Activated T-helper 1 cell treated with anti-CD3 and anti-CD28 coated beads, Interleukin-12 subunit alpha, Interleukin-12 subunit beta, Interleukin-2, Interleukin-4 antibody, amounts not matched to agents 30 ng/mL and 10 ng/mL and 1 ng/mL, durations not matched to agents 14 hours and 24 hours and 36 hours (primary cell): ENCODE measurements at regions not wholly inside any gene's neighbourhood (a gene's known extent, or its start where the extent isn't known, plus 50 kb on each side); places are given as distances from the start of the nearest gene placed in this dataset.
"Not testable (repeated sequence)": the region's sequence is repeated elsewhere in the genome, so short reads cannot be mapped to it uniquely, and the experiment has no call there.

ENCODE experiments used
- DNase-seq: peaks from one replicate; pipeline ENCODE4 v3.0.0; 2021; ENCODE audit warnings: low spot score
- H3K27ac Mint-ChIP-seq: one replicate; pipeline ENCODE4 v1.8.0; 2021; ENCODE audit warnings: mild to moderate bottlenecking, mixed read lengths
- H3K27me3 Mint-ChIP-seq: one replicate; pipeline ENCODE4 v1.8.0; 2022; ENCODE audit warnings: mild to moderate bottlenecking, moderate library complexity, mixed read lengths; ENCODE audit not compliant: insufficient read depth
- H3K36me3 Mint-ChIP-seq: one replicate; pipeline ENCODE4 v1.8.0; 2021; ENCODE audit warnings: low read depth, mixed read lengths
- H3K4me1 Mint-ChIP-seq: one replicate; pipeline ENCODE4 v1.8.0; 2021; ENCODE audit warnings: low read depth, mixed read lengths
- H3K4me3 Mint-ChIP-seq: one replicate; pipeline ENCODE4 v1.8.0; 2021; ENCODE audit warnings: mild to moderate bottlenecking, moderate library complexity, mixed read lengths
- H3K9me3 Mint-ChIP-seq: one replicate; pipeline ENCODE4 v1.8.0; 2021; ENCODE audit warnings: mixed read lengths
- intact Hi-C: fragments of 100-400 bp; cut with micrococcal nuclease; formaldehyde crosslinking; loops from one replicate; pipeline ENCODE4 v1.15.1; 2024

DNA sequence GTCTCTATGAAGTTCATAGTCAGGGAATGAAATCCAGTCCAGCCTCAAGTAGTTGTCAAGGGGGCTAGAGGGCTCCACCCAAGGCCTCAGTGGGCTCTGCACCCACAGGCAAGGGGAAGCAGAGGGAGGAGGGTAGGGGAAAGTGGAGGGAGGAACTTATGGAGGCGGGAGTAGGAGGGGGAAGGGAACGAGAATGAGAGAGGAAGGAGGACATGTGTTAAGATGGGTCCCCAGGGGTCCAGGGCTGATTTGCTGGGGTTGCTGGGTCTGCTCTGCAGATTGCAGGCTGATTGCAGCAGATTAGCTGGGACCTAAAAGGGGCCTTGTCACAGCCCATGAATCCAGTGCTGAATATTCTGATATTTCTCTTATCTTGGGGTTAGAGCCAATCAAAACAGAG lies 166.9 kb upstream of the IL12B start:
- Mint-ChIP-seq H3K27ac (no peak overlapping the region), H3K4me3 (no peak overlapping the region), H3K9me3 (no peaks in the 10 kb centered on the region), H3K4me1 (no peaks in the 10 kb centered on the region), H3K27me3 (peaks cover 32% of the 10 kb centered on the region), H3K36me3 (peaks cover 4% of the 10 kb centered on the region)
- intact Hi-C loops = no loop called here
- no peak for DNase-seq

DNA sequence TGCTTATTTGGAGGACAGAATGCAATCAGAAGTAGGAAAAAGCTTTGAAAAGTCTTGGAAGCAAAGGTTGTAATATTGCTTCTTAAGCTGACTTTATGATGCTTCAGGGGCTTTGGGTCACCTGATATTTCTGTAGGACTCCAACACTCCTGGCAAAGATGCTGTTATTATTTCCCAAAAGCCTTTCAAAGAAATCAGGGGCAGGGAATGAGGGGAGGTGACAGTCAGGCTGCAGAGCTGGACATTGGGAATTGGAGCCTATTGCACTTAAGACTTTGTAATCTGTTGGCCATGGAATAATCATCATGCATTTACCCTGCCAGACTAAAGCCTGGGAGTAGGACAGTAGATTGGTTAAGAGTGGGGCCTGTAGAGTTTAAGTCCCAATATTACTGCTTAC lies 168.3 kb upstream of the IL12B start:
- Mint-ChIP-seq H3K36me3 (peaks cover 4% of the 10 kb centered on the region), H3K27ac (no peak overlapping the region), H3K4me1 (no peaks in the 10 kb centered on the region), H3K27me3 (peaks cover 28% of the 10 kb centered on the region), H3K9me3 (no peaks in the 10 kb centered on the region), H3K4me3 (no peak overlapping the region)
- intact Hi-C loops = no loop called here
- no peak for DNase-seq

DNA sequence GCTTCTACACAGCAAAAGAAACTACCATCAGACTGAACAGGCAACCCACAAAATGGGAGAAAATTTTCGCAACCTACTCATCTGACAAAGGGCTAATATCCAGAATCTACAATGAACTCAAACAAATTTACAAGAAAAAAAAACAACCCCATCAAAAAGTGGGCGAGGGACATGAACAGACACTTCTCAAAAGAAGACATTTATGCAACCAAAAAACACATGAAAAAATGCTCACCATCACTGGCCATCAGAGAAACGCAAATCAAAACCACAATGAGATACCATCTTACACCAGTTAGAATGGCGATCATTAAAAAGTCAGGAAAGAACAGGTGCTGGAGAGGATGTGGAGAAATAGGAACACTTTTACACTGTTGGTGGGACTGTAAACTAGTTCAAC lies 171.8 kb upstream of the IL12B start:
- H3K9me3 Mint-ChIP-seq, DNase-seq, H3K4me1 Mint-ChIP-seq, intact Hi-C loops, H3K4me3 Mint-ChIP-seq, H3K27ac Mint-ChIP-seq, H3K36me3 Mint-ChIP-seq: not testable (repeated sequence)
- peaks cover 16% of the 10 kb centered on the region for H3K27me3 Mint-ChIP-seq

DNA sequence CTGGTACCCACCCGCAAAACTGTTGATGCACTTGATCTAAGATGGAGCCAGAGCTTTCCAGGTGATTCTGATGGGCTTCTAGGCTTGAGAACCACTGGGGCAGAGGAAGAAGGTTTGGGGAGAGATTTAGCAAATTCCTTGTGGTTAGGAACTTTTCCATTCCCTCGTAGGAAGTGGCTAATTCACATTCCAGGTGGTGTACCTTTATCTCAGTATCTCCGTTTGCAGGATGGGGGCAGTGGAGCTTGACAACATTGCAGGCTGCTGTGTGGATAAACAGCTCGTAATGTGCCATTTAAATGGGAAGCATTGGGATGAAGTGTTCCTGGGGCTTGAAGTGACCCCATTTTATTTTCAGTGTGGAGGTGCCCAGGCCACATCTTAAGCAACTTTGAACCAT lies 172.9 kb upstream of the IL12B start:
- Mint-ChIP-seq H3K36me3 (no peaks in the 10 kb centered on the region), H3K27ac (no peak overlapping the region), H3K4me1 (no peaks in the 10 kb centered on the region), H3K9me3 (no peaks in the 10 kb centered on the region), H3K27me3 (peaks cover 12% of the 10 kb centered on the region), H3K4me3 (no peak overlapping the region)
- intact Hi-C loops = no loop called here
- DNase-seq = no peak

DNA sequence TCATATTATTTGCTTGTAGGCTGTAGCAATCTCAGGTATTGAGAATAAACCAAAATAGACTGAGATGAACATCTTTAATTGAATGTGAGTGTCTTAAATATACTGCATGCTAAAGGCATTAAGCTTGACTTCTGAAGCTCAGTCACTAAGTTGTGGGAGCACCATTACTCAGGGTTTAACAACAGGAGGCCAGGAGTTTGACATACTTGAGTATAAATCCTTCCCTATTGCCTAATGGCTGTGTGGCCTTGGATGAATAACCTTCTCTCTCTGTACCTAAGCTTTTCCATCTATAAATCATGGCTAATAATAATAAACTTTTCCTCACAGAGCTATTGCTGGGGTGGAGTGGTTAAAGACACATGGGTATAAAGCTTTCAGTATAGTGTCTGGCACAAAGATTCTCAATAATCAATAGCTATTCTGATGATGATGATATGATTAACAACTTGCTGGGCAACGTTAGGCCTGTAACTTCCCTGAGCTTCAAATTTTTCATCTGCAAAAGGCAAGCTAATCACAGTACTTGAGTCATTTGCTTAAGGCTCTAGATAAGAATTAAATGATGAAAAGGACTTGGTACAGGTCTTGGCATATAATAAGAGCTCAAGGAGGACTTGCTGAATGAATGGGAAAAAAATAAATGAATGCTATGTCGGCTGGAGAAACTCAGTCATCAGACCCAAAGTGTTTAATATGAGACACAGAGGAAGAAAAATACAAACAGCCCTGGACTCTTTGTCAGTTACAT lies 174.0 kb upstream of the IL12B start:
- no peaks in the 10 kb centered on the region for H3K4me1 Mint-ChIP-seq
- no peak overlapping the region for H3K27ac Mint-ChIP-seq
- H3K9me3 Mint-ChIP-seq = no peaks in the 10 kb centered on the region
- peaks cover 8% of the 10 kb centered on the region for H3K27me3 Mint-ChIP-seq
- intact Hi-C loops = no loop called here
- no peak for DNase-seq
- H3K36me3 Mint-ChIP-seq = no peaks in the 10 kb centered on the region
- no peak overlapping the region for H3K4me3 Mint-ChIP-seq

DNA sequence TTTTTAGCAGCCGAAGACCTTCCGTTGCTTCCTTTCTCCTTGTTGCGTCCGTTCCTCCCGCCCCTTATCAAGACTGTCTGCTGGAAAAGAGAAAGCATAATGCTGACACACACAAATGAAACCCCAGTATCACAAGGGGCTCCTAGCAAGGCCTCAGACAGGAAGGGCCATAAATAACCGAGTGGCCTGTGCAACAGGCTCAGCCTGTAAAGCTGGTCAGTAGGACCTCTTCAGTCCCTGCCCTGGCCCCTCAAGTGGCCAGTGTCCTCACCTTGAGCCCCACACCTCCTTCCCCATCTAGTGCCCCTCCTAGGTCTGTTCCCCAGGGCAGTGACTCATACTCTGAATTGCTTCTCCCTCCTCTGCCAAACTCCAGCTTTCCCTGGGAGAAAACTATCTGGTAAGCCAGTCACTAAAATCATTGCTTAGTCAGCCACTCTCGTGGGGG lies 174.6 kb upstream of the IL12B start:
- DNase-seq = no peak
- Mint-ChIP-seq H3K27me3 (peaks cover 8% of the 10 kb centered on the region), H3K9me3 (no peaks in the 10 kb centered on the region), H3K27ac (no peak overlapping the region), H3K4me3 (no peak overlapping the region), H3K36me3 (no peaks in the 10 kb centered on the region), H3K4me1 (no peaks in the 10 kb centered on the region)
- intact Hi-C loops = no loop called here

DNA sequence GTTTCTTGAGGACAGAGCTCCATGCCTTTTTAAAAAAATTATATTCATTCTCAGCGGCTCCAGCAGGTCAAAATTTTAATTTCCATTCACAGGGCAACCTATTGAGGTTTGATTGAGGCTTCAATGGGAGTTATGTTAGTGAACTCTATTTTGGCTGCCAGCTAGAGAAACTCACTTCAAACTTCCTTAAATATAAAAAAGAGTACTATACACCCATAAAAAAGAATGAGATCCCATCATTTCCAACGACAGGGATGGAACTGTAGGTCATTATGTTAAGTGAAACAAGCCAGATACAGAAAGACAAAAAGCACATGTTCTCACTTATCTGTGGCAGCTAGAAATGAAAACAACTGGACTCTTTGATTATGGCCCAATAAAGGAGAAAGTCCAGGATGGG lies 176.8 kb upstream of the IL12B start:
- no peak for DNase-seq
- no peaks in the 10 kb centered on the region for H3K4me1 Mint-ChIP-seq
- intact Hi-C loops = no loop called here
- no peaks in the 10 kb centered on the region for H3K36me3 Mint-ChIP-seq
- no peak overlapping the region for H3K27ac Mint-ChIP-seq
- peaks cover 13% of the 10 kb centered on the region for H3K27me3 Mint-ChIP-seq
- no peaks in the 10 kb centered on the region for H3K9me3 Mint-ChIP-seq
- H3K4me3 Mint-ChIP-seq = no peak overlapping the region

DNA sequence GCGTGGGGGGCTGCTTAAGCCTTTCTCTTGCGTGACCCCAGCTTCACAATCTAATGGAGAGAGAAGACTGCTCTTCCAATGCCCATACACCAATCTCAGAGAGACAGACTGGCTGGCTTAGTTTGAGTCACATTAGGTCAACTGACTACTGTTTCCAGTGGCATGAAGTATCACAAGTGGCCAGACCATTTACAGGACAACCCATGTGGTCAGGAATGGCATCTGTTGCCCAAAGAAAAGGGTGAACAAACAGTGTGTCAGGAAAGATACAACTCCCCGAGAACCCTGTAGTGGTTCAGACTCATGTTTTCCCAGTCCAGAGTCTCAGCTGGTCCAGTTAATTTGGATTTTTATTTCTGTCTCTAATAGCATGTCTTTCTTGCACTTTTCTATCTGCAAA lies 177.4 kb upstream of the IL12B start:
- no peak for DNase-seq
- Mint-ChIP-seq H3K27ac (no peak overlapping the region), H3K4me3 (no peak overlapping the region), H3K9me3 (no peaks in the 10 kb centered on the region), H3K27me3 (peaks cover 18% of the 10 kb centered on the region), H3K4me1 (no peaks in the 10 kb centered on the region), H3K36me3 (no peaks in the 10 kb centered on the region)
- intact Hi-C loops = no loop called here

DNA sequence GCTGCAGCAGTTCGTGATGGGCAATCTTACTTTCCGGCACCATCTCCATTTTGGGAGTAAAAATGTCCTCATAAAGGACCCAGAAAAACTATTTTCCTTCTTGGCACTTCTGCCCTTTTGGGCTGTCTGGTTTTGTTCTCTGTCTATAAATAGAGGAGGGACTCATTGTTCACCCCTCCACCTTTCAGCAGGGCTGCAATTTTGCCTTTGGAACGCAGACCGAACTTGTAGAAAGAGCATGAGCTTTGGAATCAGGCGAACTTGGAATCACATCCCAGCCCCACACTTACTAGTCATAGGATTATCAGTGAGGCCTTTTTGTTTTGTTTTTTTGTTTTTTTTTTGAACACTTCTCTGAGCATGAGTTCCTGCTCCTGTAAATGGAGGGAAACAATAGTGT lies 178.1 kb upstream of the IL12B start:
- Mint-ChIP-seq H3K4me1 (no peaks in the 10 kb centered on the region), H3K9me3 (no peaks in the 10 kb centered on the region), H3K36me3 (no peaks in the 10 kb centered on the region), H3K27ac (no peak overlapping the region), H3K27me3 (peaks cover 21% of the 10 kb centered on the region), H3K4me3 (no peak overlapping the region)
- no peak for DNase-seq
- intact Hi-C loops = no loop called here

DNA sequence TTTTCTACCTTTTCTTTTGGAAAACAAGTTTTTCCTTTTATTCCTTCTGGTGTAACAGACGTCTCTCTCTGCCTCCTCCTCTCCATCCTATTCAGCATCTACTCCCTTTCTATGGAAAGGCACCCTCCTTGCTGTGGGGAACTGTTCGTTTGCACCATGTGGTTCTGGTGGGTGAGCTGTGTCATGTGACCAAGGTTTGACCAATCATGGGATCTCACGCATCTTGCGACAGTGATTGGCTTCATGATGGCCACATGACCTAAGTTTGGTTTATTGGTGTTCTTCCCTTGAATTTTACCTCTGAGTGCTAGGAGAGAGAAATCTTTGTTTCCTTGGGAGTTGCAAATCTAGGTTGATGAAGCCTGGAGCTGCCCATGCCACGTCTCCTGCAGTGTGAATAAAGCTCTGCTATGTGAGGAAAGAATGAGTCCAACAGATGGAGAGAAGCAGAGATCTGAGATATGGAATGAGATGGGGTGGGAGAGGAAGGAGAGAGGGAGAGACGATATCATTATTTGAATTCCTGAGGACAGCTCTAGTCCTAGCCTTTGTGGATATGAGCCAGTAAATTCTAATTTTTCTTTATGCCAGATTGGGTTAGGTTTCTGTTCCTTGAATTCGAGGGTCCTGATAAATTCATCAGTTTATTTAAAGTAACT lies 178.8 kb upstream of the IL12B start:
- no peak for DNase-seq
- H3K27ac Mint-ChIP-seq = no peak overlapping the region
- peaks cover 21% of the 10 kb centered on the region for H3K27me3 Mint-ChIP-seq
- no peaks in the 10 kb centered on the region for H3K36me3 Mint-ChIP-seq
- H3K4me1 Mint-ChIP-seq = no peaks in the 10 kb centered on the region
- intact Hi-C loops = no loop called here
- H3K9me3 Mint-ChIP-seq = no peaks in the 10 kb centered on the region
- no peak overlapping the region for H3K4me3 Mint-ChIP-seq

DNA sequence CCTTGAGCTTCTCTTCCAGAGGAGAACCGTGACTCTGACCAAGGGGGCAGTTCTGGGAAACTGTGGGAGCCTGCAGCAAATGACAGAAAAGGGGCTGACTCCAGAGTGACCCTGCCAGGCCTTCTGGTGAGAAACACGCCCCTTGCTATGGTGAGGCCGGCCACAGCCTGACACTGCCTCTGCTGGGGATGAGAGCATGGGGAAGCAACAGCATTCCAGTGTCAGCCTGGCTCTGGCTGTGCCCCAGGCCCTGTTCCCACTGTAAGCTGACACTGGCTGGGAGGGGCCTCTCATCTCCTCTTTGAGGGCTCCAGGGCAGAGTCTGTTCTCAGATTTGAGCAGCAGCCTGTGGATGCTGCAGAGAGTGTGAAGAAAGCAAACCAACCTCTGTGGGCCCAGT lies 180.0 kb upstream of the IL12B start:
- intact Hi-C loops = no loop called here

DNA sequence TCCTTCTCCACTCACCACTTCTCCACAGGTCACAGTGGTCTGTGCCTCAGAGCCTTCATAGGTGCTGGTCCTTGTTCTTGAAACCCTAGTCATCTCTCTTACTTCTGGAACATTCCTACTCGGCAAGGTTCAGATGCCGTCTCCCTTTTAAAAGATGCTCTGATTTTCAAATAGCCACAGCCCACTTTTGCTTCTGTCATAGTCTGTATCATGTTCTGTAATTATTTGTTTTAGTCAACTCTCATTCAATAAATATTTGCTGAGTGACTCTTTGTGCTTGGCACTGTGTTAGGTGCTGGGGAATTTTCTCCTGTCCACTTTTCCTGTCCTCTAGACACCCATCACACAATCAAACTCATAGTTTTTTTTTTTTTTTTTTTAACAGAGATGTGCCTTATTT lies 181.3 kb upstream of the IL12B start:
- no peaks in the 10 kb centered on the region for H3K36me3 Mint-ChIP-seq
- peaks cover 22% of the 10 kb centered on the region for H3K27me3 Mint-ChIP-seq
- intact Hi-C loops = no loop called here
- H3K9me3 Mint-ChIP-seq = no peaks in the 10 kb centered on the region
- H3K27ac Mint-ChIP-seq = no peak overlapping the region
- H3K4me1 Mint-ChIP-seq = peaks cover 12% of the 10 kb centered on the region
- no peak for DNase-seq
- no peak overlapping the region for H3K4me3 Mint-ChIP-seq

More for the DNA sequence above, 180.0 kb upstream of the IL12B start:
- H3K27me3 Mint-ChIP-seq = peaks cover 24% of the 10 kb centered on the region
- no peaks in the 10 kb centered on the region for H3K9me3 Mint-ChIP-seq
- peaks cover 4% of the 10 kb centered on the region for H3K4me1 Mint-ChIP-seq
- no peak overlapping the region for H3K27ac Mint-ChIP-seq
- no peak overlapping the region for H3K4me3 Mint-ChIP-seq
- H3K36me3 Mint-ChIP-seq = no peaks in the 10 kb centered on the region
- DNase-seq = no peak

DNA sequence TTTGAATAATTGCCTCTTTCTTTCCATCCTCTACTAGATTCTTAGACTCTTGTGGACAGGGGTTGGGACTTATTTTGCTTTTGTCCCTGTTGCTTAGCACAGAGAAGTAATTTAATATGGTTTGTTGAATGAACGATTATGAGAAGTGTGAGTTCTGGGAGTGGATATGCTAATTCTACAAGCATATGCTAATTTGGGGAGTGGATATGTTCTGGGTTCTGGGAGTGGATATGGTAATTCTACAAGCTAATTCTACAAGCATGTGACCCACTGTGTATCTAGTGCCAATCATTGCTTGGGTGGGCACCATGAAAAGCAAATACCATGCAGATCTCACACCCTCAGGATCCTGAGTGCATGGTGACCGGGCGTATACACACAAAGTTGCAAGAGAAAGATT lies 181.8 kb upstream of the IL12B start:
- Mint-ChIP-seq H3K27ac (no peak overlapping the region), H3K27me3 (peaks cover 22% of the 10 kb centered on the region), H3K4me1 (peaks cover 12% of the 10 kb centered on the region), H3K36me3 (no peaks in the 10 kb centered on the region), H3K4me3 (no peak overlapping the region), H3K9me3 (no peaks in the 10 kb centered on the region)
- no peak for DNase-seq
- intact Hi-C loops = no loop called here
